Loucy (cell line): ENCODE measurements at regions not wholly inside any gene's neighbourhood (a gene's known extent, or its start where the extent isn't known, plus 50 kb on each side); places are given as distances from the start of the nearest gene placed in this dataset.

Experiments used
- H2AFZ ChIP-seq: fragments of 200-600 bp; sonication (generic); 2 replicates; pipeline ENCODE4 v1.6.0; 2016; ENCODE audit warnings: antibody characterized with exemption, mild to moderate bottlenecking, low read length, moderate library complexity
- H3F3A ChIP-seq: fragments of 200-600 bp; 2 replicates; pipeline ENCODE4 v1.6.0; 2016; ENCODE audit warnings: antibody characterized with exemption, low read depth, mild to moderate bottlenecking
- H3K27me3 ChIP-seq: fragments of 200-600 bp; sonication (generic); 2 replicates; pipeline ENCODE4 v1.6.1; 2014; ENCODE audit warnings: low read length, mild to moderate bottlenecking; ENCODE audit not compliant: insufficient read depth, poor library complexity, severe bottlenecking
- H3K36me3 ChIP-seq: fragments of 200-600 bp; sonication (generic); 2 replicates; pipeline ENCODE4 v1.6.1; 2016; ENCODE audit warnings: low read length; ENCODE audit not compliant: insufficient read depth
- H3K4me1 ChIP-seq: fragments of 200-600 bp; sonication (generic); 2 replicates; pipeline ENCODE4 v1.5.1; 2014; ENCODE audit warnings: low read length, mild to moderate bottlenecking; ENCODE audit not compliant: insufficient read depth, poor library complexity, severe bottlenecking
- H3K4me2 ChIP-seq: fragments of 200-600 bp; sonication (generic); 2 replicates; pipeline ENCODE4 v1.6.0; 2014; ENCODE audit warnings: antibody characterized with exemption, low read length, low read depth, mild to moderate bottlenecking; ENCODE audit not compliant: poor library complexity, severe bottlenecking
- H3K4me3 ChIP-seq: fragments of 200-600 bp; sonication (generic); 2 replicates; pipeline ENCODE4 v1.5.1; 2014; ENCODE audit warnings: low read length, mild to moderate bottlenecking, mixed read lengths; ENCODE audit not compliant: poor library complexity, severe bottlenecking
- H3K79me2 ChIP-seq: fragments of 200-600 bp; sonication (generic); 2 replicates; pipeline ENCODE4 v1.6.1; 2014; ENCODE audit warnings: low read length; ENCODE audit not compliant: insufficient read depth
- H3K9ac ChIP-seq: fragments of 200-600 bp; sonication (generic); 2 replicates; pipeline ENCODE4 v1.6.0; 2014; ENCODE audit warnings: mild to moderate bottlenecking, low read depth, low read length, moderate library complexity; ENCODE audit not compliant: poor library complexity, severe bottlenecking
- H3K9me2 ChIP-seq: fragments of 200-600 bp; sonication (generic); replicated peaks from 2 replicates; pipeline ENCODE4 v1.6.1; 2016; ENCODE audit warnings: low read depth, low read length, mixed read lengths
- H3K9me3 ChIP-seq: fragments of 200-600 bp; sonication (generic); 2 replicates; pipeline ENCODE4 v1.6.1; 2014; ENCODE audit warnings: mild to moderate bottlenecking, antibody characterized with exemption, low read length, low read depth; ENCODE audit not compliant: insufficient read depth
- H4K20me1 ChIP-seq: fragments of 200-600 bp; sonication (generic); 2 replicates; pipeline ENCODE4 v1.6.0; 2014; ENCODE audit warnings: antibody characterized with exemption, low read length, mild to moderate bottlenecking; ENCODE audit not compliant: insufficient read depth, poor library complexity, severe bottlenecking
- EZH2phosphoT487 ChIP-seq: fragments of 200-600 bp; IDR thresholded peaks from 2 replicates; pipeline ENCODE4 v1.6.1; 2018; ENCODE audit warnings: antibody characterized with exemption, mild to moderate bottlenecking, moderate library complexity, borderline replicate concordance
- TF ChIP-seq, protein P1 (sequence below): fragments of 200-600 bp; sonication (generic); conservative IDR thresholded peaks from 2 replicates; pipeline ENCODE4 v1.5.1; 2014; ENCODE audit warnings: mild to moderate bottlenecking, antibody characterized with exemption, low read length

DNA sequence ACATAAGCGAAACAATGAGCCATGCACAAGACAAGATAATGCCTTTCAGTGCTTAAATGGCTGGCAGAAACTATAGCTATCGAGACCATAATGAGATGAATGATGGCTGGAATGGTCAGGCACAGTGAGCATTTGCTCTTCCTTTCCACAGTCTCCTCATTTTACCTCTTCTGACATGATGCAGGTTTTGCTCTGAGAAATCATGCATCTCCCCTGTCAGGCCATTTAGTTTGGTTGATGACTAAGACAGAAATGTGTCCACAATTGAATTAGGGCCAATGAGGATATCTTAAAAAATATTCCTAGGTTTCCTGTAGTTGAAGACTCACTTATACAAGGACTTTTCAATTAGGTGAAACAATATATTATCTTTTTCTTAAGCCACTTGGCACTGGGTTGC, 475.1 kb downstream of the TMEM232 start:
- H3K36me3 ChIP-seq: no peaks in the 10 kb centered on the region
- no peaks in the 10 kb centered on the region for H3K4me1 ChIP-seq
- no peak overlapping the region for H2AFZ ChIP-seq
- H3K9ac ChIP-seq: no peak overlapping the region
- no peak overlapping the region for H3K4me2 ChIP-seq
- no peaks in the 10 kb centered on the region for H3K27me3 ChIP-seq
- H3K79me2 ChIP-seq: no peaks in the 10 kb centered on the region
- H3K9me3 ChIP-seq: no peaks in the 10 kb centered on the region
- TF ChIP-seq, protein P1, sequence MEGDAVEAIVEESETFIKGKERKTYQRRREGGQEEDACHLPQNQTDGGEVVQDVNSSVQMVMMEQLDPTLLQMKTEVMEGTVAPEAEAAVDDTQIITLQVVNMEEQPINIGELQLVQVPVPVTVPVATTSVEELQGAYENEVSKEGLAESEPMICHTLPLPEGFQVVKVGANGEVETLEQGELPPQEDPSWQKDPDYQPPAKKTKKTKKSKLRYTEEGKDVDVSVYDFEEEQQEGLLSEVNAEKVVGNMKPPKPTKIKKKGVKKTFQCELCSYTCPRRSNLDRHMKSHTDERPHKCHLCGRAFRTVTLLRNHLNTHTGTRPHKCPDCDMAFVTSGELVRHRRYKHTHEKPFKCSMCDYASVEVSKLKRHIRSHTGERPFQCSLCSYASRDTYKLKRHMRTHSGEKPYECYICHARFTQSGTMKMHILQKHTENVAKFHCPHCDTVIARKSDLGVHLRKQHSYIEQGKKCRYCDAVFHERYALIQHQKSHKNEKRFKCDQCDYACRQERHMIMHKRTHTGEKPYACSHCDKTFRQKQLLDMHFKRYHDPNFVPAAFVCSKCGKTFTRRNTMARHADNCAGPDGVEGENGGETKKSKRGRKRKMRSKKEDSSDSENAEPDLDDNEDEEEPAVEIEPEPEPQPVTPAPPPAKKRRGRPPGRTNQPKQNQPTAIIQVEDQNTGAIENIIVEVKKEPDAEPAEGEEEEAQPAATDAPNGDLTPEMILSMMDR: no peak
- no peak for TF ChIP-seq EZH2phosphoT487
- H3F3A ChIP-seq: no peaks in the 10 kb centered on the region
- no peaks in the 10 kb centered on the region for H3K9me2 ChIP-seq
- H3K4me3 ChIP-seq: no peak overlapping the region
- H4K20me1 ChIP-seq: no peaks in the 10 kb centered on the region

DNA sequence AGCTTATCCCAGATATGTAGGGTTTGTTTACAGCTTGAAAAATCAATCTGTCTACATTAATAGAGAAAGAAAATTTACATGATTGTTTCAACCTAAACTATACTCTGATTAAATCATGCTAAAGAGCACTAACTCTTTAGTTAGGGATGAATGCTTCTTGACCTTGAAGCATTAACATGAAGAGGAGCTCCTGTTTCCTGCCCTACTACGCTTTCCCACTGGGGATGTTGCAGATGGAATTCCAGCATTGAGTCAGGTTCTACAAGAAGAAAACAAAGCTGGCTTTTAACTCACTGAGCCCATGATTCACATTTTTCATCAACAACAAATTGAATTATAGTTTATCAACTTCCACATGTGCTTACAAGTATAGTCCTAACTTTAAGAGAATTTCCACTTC, 471.3 kb downstream of the TMEM232 start:
- Histone ChIP-seq H3K9me2 (no peaks in the 10 kb centered on the region), H3K9me3 (no peaks in the 10 kb centered on the region), H2AFZ (no peak overlapping the region), H3F3A (no peaks in the 10 kb centered on the region), H4K20me1 (no peaks in the 10 kb centered on the region), H3K36me3 (no peaks in the 10 kb centered on the region), H3K4me3 (no peak overlapping the region), H3K79me2 (no peaks in the 10 kb centered on the region), H3K4me1 (no peaks in the 10 kb centered on the region), H3K27me3 (no peaks in the 10 kb centered on the region), H3K9ac (no peak overlapping the region), H3K4me2 (no peak overlapping the region)
- no peak for TF ChIP-seq EZH2phosphoT487
- TF ChIP-seq, protein P1: no peak

DNA sequence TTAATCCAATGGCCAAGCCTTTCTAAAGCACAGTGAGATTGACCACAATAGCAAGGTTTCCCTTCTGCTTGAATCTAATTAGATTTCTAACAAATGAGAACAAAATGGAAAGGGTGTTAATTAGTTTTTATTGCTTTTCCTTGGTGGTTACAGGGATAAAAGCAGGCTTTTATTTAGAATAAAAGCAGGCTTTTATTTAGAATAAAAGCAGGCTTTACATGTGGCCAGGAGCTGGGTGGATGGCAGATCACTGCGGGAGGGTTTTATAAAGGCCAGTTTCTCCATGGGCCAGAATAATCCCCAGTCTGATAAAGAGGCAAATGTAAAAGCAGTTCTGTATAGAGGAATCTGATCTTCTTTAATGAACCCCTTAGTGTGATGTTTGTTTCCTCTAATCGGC, 470.2 kb downstream of the TMEM232 start:
- H3K9ac ChIP-seq: no peak overlapping the region
- no peak for TF ChIP-seq EZH2phosphoT487
- TF ChIP-seq, protein P1: no peak

More for the DNA sequence above, 470.2 kb downstream of the TMEM232 start:
- Histone ChIP-seq H4K20me1 (no peaks in the 10 kb centered on the region), H3K79me2 (no peaks in the 10 kb centered on the region), H3K4me3 (no peak overlapping the region), H3K4me1 (no peaks in the 10 kb centered on the region), H2AFZ (no peak overlapping the region), H3F3A (no peaks in the 10 kb centered on the region), H3K9me2 (no peaks in the 10 kb centered on the region), H3K4me2 (no peak overlapping the region), H3K9me3 (no peaks in the 10 kb centered on the region), H3K27me3 (no peaks in the 10 kb centered on the region), H3K36me3 (no peaks in the 10 kb centered on the region)
